HEK293 (cell line): ENCODE measurements at regions not wholly inside any gene's neighbourhood (a gene's known extent, or its start where the extent isn't known, plus 50 kb on each side); places are given as distances from the start of the nearest gene placed in this dataset.
A peak's percentile ranks its signal among the peaks of the same experiment; 100 is the strongest.

Experiments used
- HOXC10 ChIP-seq: sonication (generic); formaldehyde crosslinking; IDR thresholded peaks from 2 replicates; pipeline ENCODE4 v1.8.1; 2023; ENCODE audit warnings: mild to moderate bottlenecking, missing genetic modification reagents
- OVOL3 ChIP-seq: fragments of 450-650 bp; formaldehyde crosslinking; IDR thresholded peaks from 2 replicates; pipeline ENCODE4 v1.5.1; 2016; ENCODE audit warnings: missing biosample characterization, missing genetic modification characterization
- PATZ1 ChIP-seq: fragments of 450-650 bp; formaldehyde crosslinking; IDR thresholded peaks from 2 replicates; pipeline ENCODE4 v1.5.1; 2016; ENCODE audit warnings: missing biosample characterization, missing genetic modification characterization
- PRDM4 ChIP-seq: fragments of 450-650 bp; formaldehyde crosslinking; IDR thresholded peaks from 2 replicates; pipeline ENCODE4 v1.5.1; 2017; ENCODE audit warnings: missing biosample characterization, missing genetic modification characterization
- RBAK ChIP-seq: fragments of 450-650 bp; formaldehyde crosslinking; IDR thresholded peaks from 2 replicates; pipeline ENCODE4 v1.5.1; 2016; ENCODE audit warnings: missing biosample characterization, missing genetic modification characterization
- ZBTB6 ChIP-seq: fragments of 450-650 bp; formaldehyde crosslinking; IDR thresholded peaks from 2 replicates; pipeline ENCODE4 v1.5.1; 2017; ENCODE audit warnings: missing biosample characterization, missing genetic modification characterization
- ZNF121 ChIP-seq: fragments of 450-650 bp; formaldehyde crosslinking; IDR thresholded peaks from 2 replicates; pipeline ENCODE4 v1.5.1; 2016; ENCODE audit warnings: missing biosample characterization, missing genetic modification characterization
- ZNF133 ChIP-seq: fragments of 450-650 bp; formaldehyde crosslinking; IDR thresholded peaks from 2 replicates; pipeline ENCODE4 v1.5.1; 2016; ENCODE audit warnings: missing biosample characterization, missing genetic modification characterization
- ZNF146 ChIP-seq: fragments of 450-650 bp; formaldehyde crosslinking; IDR thresholded peaks from 2 replicates; pipeline ENCODE4 v1.5.1; 2016; ENCODE audit warnings: missing biosample characterization, missing genetic modification characterization
- ZNF155 ChIP-seq: fragments of 450-650 bp; formaldehyde crosslinking; IDR thresholded peaks from 2 replicates; pipeline ENCODE4 v1.5.1; 2016; ENCODE audit warnings: missing biosample characterization, missing genetic modification characterization
- ZNF157 ChIP-seq: fragments of 450-650 bp; formaldehyde crosslinking; IDR thresholded peaks from 2 replicates; pipeline ENCODE4 v1.5.1; 2016; ENCODE audit warnings: missing biosample characterization, missing genetic modification characterization
- ZNF16 ChIP-seq: fragments of 450-650 bp; formaldehyde crosslinking; IDR thresholded peaks from 2 replicates; pipeline ENCODE4 v1.5.1; 2016; ENCODE audit warnings: low read depth, missing biosample characterization, missing genetic modification characterization
- ZNF26 ChIP-seq: fragments of 450-650 bp; formaldehyde crosslinking; IDR thresholded peaks from 2 replicates; pipeline ENCODE4 v1.5.1; 2016; ENCODE audit warnings: missing biosample characterization, missing genetic modification characterization
- ZNF292 ChIP-seq: fragments of 450-650 bp; formaldehyde crosslinking; IDR thresholded peaks from 2 replicates; pipeline ENCODE4 v1.5.1; 2016; ENCODE audit warnings: low read depth, missing biosample characterization, missing genetic modification characterization, borderline replicate concordance
- ZNF426 ChIP-seq: fragments of 450-650 bp; formaldehyde crosslinking; IDR thresholded peaks from 2 replicates; pipeline ENCODE4 v1.5.1; 2017; ENCODE audit warnings: missing biosample characterization, missing genetic modification characterization, mild to moderate bottlenecking, inconsistent platforms, moderate library complexity
- ZNF555 ChIP-seq: fragments of 450-650 bp; formaldehyde crosslinking; conservative IDR thresholded peaks from 2 replicates; pipeline ENCODE4 v1.5.1; 2017; ENCODE audit warnings: missing biosample characterization, mild to moderate bottlenecking, missing genetic modification characterization, inconsistent platforms
- ZNF558 ChIP-seq: fragments of 450-650 bp; formaldehyde crosslinking; IDR thresholded peaks from 2 replicates; pipeline ENCODE4 v1.5.1; 2016; ENCODE audit warnings: missing biosample characterization, missing genetic modification characterization
- ZNF561 ChIP-seq: fragments of 450-650 bp; IDR thresholded peaks from 2 replicates; pipeline ENCODE4 v1.5.1; 2018; ENCODE audit warnings: missing biosample characterization, missing genetic modification characterization, borderline replicate concordance
- ZNF610 ChIP-seq: fragments of 450-650 bp; formaldehyde crosslinking; IDR thresholded peaks from 2 replicates; pipeline ENCODE4 v1.5.1; 2016; ENCODE audit warnings: missing biosample characterization, missing genetic modification characterization, borderline replicate concordance
- ZNF629 ChIP-seq: fragments of 450-650 bp; formaldehyde crosslinking; IDR thresholded peaks from 2 replicates; pipeline ENCODE4 v1.5.1; 2017; ENCODE audit warnings: missing biosample characterization, missing genetic modification characterization
- ZNF645 ChIP-seq: fragments of 450-650 bp; formaldehyde crosslinking; IDR thresholded peaks from 2 replicates; pipeline ENCODE4; 2016; ENCODE audit warnings: missing biosample characterization, missing genetic modification characterization
- ZNF658 ChIP-seq: fragments of 450-650 bp; formaldehyde crosslinking; IDR thresholded peaks from 2 replicates; pipeline ENCODE4; 2016; ENCODE audit warnings: missing biosample characterization, missing genetic modification characterization
- ZNF670 ChIP-seq: fragments of 450-650 bp; formaldehyde crosslinking; IDR thresholded peaks from 2 replicates; pipeline ENCODE4 v1.5.1; 2016; ENCODE audit warnings: missing biosample characterization, missing genetic modification characterization, low read depth
- ZNF837 ChIP-seq: fragments of 450-650 bp; formaldehyde crosslinking; IDR thresholded peaks from 2 replicates; pipeline ENCODE4 v1.5.1; 2016; ENCODE audit warnings: missing biosample characterization, missing genetic modification characterization
- ZNF843 ChIP-seq: fragments of 450-650 bp; formaldehyde crosslinking; IDR thresholded peaks from 2 replicates; pipeline ENCODE4 v1.5.1; 2016; ENCODE audit warnings: missing biosample characterization, missing genetic modification characterization
- ZSCAN18 ChIP-seq: fragments of 450-650 bp; formaldehyde crosslinking; IDR thresholded peaks from 2 replicates; pipeline ENCODE4 v1.5.1; 2016; ENCODE audit warnings: missing biosample characterization, missing genetic modification characterization

- TF ChIP-seq PATZ1 (tag by site-specific recombination) = 0 out of 2 replicates have a peak, but pooled peaks have one; percentile 16
- TF ChIP-seq HOXC10 (CRISPR knock-in tag) = no peak
- 0 out of 2 replicates have a peak, but pooled peaks have one; percentile 59 for TF ChIP-seq OVOL3
- no peak for TF ChIP-seq ZSCAN18
- no peak for TF ChIP-seq ZNF658 (tag by site-specific recombination)
- 0 out of 2 replicates have a peak, but pooled peaks have one; percentile 32 for TF ChIP-seq ZNF558 (tag by site-specific recombination)
- no peak for TF ChIP-seq ZNF121 (tag by site-specific recombination)
- no peak for TF ChIP-seq ZBTB6
- no peak for TF ChIP-seq RBAK (tag by site-specific recombination)
- no peak for TF ChIP-seq ZNF292
- TF ChIP-seq ZNF561 (tag by site-specific recombination) = 0 out of 2 replicates have a peak, but pooled peaks have one; percentile 19
- TF ChIP-seq ZNF155 (tag by site-specific recombination) = no peak
- TF ChIP-seq ZNF133 (tag by site-specific recombination) = no peak
- peak; percentile 50 for TF ChIP-seq ZNF629 (tag by site-specific recombination)
- no peak for TF ChIP-seq ZNF645 (tag by site-specific recombination)
- TF ChIP-seq ZNF555 (tag by site-specific recombination) = no peak
- no peak for TF ChIP-seq ZNF670 (tag by site-specific recombination)
- no peak for TF ChIP-seq ZNF146 (tag by site-specific recombination)
- no peak for TF ChIP-seq ZNF426
- TF ChIP-seq PRDM4 = 0 out of 2 replicates have a peak, but pooled peaks have one; percentile 23
- peak; percentile 43; the same call in 1 of the 2 replicates for TF ChIP-seq ZNF610 (tag by site-specific recombination)
- TF ChIP-seq ZNF837 (tag by site-specific recombination) = no peak
- TF ChIP-seq ZNF843 = peak; percentile 75
- no peak for TF ChIP-seq ZNF26
- TF ChIP-seq ZNF16 (tag by site-specific recombination) = no peak
- no peak for TF ChIP-seq ZNF157 (tag by site-specific recombination)
Observed at GRCh38 chr14:54343272-54344121, 53.3 kb upstream of the CDKN3 start (continued).
